ENCODE measurements at regions not wholly inside any gene's neighbourhood (a gene's known extent, or its start where the extent isn't known, plus 50 kb on each side); places are given as distances from the start of the nearest gene placed in this dataset.

DNA sequence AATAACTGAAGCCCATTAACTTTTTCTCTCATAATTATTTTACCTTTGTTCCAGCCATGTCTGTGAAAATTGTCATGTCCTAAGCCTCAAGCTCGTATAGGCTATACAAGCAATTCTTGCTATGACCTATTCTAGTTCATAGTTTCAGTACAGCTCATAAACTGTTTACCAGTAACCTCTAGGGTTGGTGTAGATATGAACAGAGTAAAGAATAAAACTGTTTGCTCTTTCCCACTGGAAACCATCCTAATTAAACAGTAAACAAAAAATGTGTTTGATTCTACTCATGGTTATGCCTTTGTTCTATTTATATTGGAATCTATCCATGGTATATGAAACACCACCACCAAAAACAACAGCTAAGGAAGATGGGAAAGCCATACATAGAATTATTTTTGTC, 1444.0 kb upstream of the PCDH7 start:
- TF ChIP-seq, protein P1, sequence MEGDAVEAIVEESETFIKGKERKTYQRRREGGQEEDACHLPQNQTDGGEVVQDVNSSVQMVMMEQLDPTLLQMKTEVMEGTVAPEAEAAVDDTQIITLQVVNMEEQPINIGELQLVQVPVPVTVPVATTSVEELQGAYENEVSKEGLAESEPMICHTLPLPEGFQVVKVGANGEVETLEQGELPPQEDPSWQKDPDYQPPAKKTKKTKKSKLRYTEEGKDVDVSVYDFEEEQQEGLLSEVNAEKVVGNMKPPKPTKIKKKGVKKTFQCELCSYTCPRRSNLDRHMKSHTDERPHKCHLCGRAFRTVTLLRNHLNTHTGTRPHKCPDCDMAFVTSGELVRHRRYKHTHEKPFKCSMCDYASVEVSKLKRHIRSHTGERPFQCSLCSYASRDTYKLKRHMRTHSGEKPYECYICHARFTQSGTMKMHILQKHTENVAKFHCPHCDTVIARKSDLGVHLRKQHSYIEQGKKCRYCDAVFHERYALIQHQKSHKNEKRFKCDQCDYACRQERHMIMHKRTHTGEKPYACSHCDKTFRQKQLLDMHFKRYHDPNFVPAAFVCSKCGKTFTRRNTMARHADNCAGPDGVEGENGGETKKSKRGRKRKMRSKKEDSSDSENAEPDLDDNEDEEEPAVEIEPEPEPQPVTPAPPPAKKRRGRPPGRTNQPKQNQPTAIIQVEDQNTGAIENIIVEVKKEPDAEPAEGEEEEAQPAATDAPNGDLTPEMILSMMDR (IDR thresholded peaks at IDR 0.05; ENCODE audit: insufficient read depth, low read depth, low read length, missing control alignments) = no peak
- DNase-seq (ENCODE audit: low read depth) = no peak
- H3K4me3 ChIP-seq (ENCODE audit: low read length) = no peak overlapping the region

DNA sequence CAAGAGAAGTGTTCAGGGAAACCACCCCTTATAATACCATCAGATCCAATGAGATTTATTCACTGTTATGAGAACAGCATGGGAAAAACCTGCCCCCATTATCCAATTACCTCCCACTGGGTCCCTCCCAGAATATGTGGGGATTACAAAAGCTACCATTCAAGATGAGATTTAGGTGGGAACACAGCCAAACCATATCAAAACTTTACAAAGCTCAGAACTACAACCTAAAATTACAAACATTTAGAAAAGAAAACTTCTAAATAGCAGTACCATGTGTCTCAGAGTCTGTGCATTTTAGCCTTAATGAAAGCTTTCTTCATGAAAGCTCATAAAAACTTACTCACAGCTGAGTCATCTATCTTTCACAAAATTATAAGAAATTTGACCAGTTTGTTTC, 1442.8 kb upstream of the PCDH7 start:
- peak; percentile 5 for DNase-seq (ENCODE audit: low read depth)
- H3K4me3 ChIP-seq (ENCODE audit: low read length) = no peak overlapping the region
- TF ChIP-seq, protein P1 (IDR thresholded peaks at IDR 0.05; ENCODE audit: insufficient read depth, low read depth, low read length, missing control alignments) = no peak

- peak; percentile 4 for DNase-seq (ENCODE audit: low read depth)
- TF ChIP-seq, protein P1 (IDR thresholded peaks at IDR 0.05; ENCODE audit: insufficient read depth, low read depth, low read length, missing control alignments) = no peak
Measured at GRCh38 chr4:29278585-29278984, 1441.6 kb upstream of the PCDH7 start.

GRCh38 chr4:29289118-29289517, 1431.1 kb upstream of the PCDH7 start:
- DNase-seq (ENCODE audit: low read depth) = no peak
- TF ChIP-seq, protein P1 (IDR thresholded peaks at IDR 0.05; ENCODE audit: insufficient read depth, low read depth, low read length, missing control alignments) = no peak
- H3K4me3 ChIP-seq (ENCODE audit: low read length) = no peak overlapping the region

More at GRCh38 chr4:29278585-29278984, 1441.6 kb upstream of the PCDH7 start:
- no peak overlapping the region for H3K4me3 ChIP-seq (ENCODE audit: low read length)

- no peak overlapping the region for H3K4me3 ChIP-seq (ENCODE audit: low read length)
- TF ChIP-seq, protein P1 (IDR thresholded peaks at IDR 0.05; ENCODE audit: insufficient read depth, low read depth, low read length, missing control alignments) = no peak
- no peak for DNase-seq (ENCODE audit: low read depth)
Measured at GRCh38 chr4:29295280-29295679, 1424.9 kb upstream of the PCDH7 start.

- H3K4me3 ChIP-seq (ENCODE audit: low read length) = no peak overlapping the region
- TF ChIP-seq, protein P1 (IDR thresholded peaks at IDR 0.05; ENCODE audit: insufficient read depth, low read depth, low read length, missing control alignments) = no peak
- peak; percentile 17 for DNase-seq (ENCODE audit: low read depth)
Measured at GRCh38 chr4:29304595-29304994, 1415.6 kb upstream of the PCDH7 start.

- H3K4me3 ChIP-seq (ENCODE audit: low read length) = no peak overlapping the region
- TF ChIP-seq, protein P1 (IDR thresholded peaks at IDR 0.05; ENCODE audit: insufficient read depth, low read depth, low read length, missing control alignments) = no peak
- no peak for DNase-seq (ENCODE audit: low read depth)
Measured at GRCh38 chr4:29307256-29307655, 1412.9 kb upstream of the PCDH7 start.
